SK-N-SH (cell line): ENCODE measurements at regions not wholly inside any gene's neighbourhood (a gene's known extent, or its start where the extent isn't known, plus 50 kb on each side); places are given as distances from the start of the nearest gene placed in this dataset.

Experiments used
- CTCF ChIA-PET: fragments of 300-600, 350-600 bp; formaldehyde crosslinking; extraction: SDS; loops from one replicate; lab custom pipeline; 2021; lab: Yijun Ruan, JAX
- POLR2A ChIA-PET: fragments of 350-600 bp; sonication (Branson Sonifier 250); formaldehyde crosslinking; extraction: SDS; loops from one replicate; lab custom pipeline; 2020; ENCODE audit warnings: antibody characterized with exemption, inconsistent platforms; lab: Yijun Ruan, JAX
- DNase-seq: peaks from one replicate; pipeline ENCODE4 v3.0.0; 2012
- H2AFZ ChIP-seq: fragments of 200-600 bp; sonication (generic); 2 replicates; pipeline ENCODE4 v1.8.1; 2016; ENCODE audit warnings: antibody characterized with exemption, mild to moderate bottlenecking, low read depth
- H3F3A ChIP-seq: fragments of 200-600 bp; sonication (generic); replicated peaks from 2 replicates; pipeline ENCODE3; 2016; ENCODE audit warnings: antibody characterized with exemption, mild to moderate bottlenecking; ENCODE audit not compliant: insufficient read depth
- H3K27ac ChIP-seq, 2 experiments: fragments of 200-500 bp in 1 of 2; fragments of 200-600 bp in 1 of 2; sonication (Bioruptor generic) in 1 of 2; sonication (generic), shearing (Covaris generic) in 1 of 2; 2 replicates each; pipeline versions ENCODE4 v1.5.1 to v1.6.1; 2014 to 2016; ENCODE audit warnings: low read depth in 2 of 2, inconsistent platforms in 1 of 2, low read length in 1 of 2, mild to moderate bottlenecking in 1 of 2, mixed read lengths in 1 of 2
- H3K27me3 ChIP-seq: fragments of 200-600 bp; sonication (generic), shearing (Covaris generic); 2 replicates; pipeline ENCODE4 v1.6.1; 2016; ENCODE audit warnings: mixed run types; ENCODE audit not compliant: insufficient read depth
- H3K36me3 ChIP-seq, 2 experiments: fragments of 200-500 bp in 1 of 2; fragments of 200-600 bp in 1 of 2; sonication (Bioruptor generic) in 1 of 2; sonication (generic) in 1 of 2; replicated peaks in 1 of 2; 2 replicates each; pipeline versions ENCODE3 to v1.5.1; 2014 to 2016; ENCODE audit warnings: low read length in 1 of 2, mild to moderate bottlenecking in 1 of 2; ENCODE audit not compliant: insufficient read depth in 2 of 2, control insufficient read depth in 1 of 2
- H3K4me1 ChIP-seq, 2 experiments: fragments of 200-500 bp in 1 of 2; fragments of 200-600 bp in 1 of 2; sonication (Bioruptor generic) in 1 of 2; sonication (generic), shearing (Covaris generic) in 1 of 2; 2 replicates each; pipeline versions ENCODE4 v1.5.1 to v1.6.1; 2014 to 2016; ENCODE audit warnings: low read depth in 1 of 2, low read length in 1 of 2, mixed run types in 1 of 2; ENCODE audit not compliant: insufficient read depth in 2 of 2, control insufficient read depth in 1 of 2
- H3K4me2 ChIP-seq: fragments of 200-600 bp; sonication (generic), shearing (Covaris generic); 2 replicates; pipeline ENCODE4 v1.6.1; 2017; ENCODE audit warnings: mixed run types
- H3K4me3 ChIP-seq, 2 experiments: fragments of 200-500 bp in 1 of 2; fragments of 200-600 bp in 1 of 2; sonication (Bioruptor generic) in 1 of 2; sonication (generic), shearing (Covaris generic) in 1 of 2; 2 replicates each; pipeline versions ENCODE4 v1.5.1 to v1.8.1; 2014 to 2016; ENCODE audit warnings: low read depth in 2 of 2, inconsistent platforms in 1 of 2, low read length in 1 of 2, mild to moderate bottlenecking in 1 of 2, mixed read lengths in 1 of 2, moderate library complexity in 1 of 2
- H3K79me2 ChIP-seq: fragments of 200-600 bp; sonication (generic); 2 replicates; pipeline ENCODE4 v1.8.1; 2017; ENCODE audit warnings: mild to moderate bottlenecking; ENCODE audit not compliant: insufficient read depth
- H3K9ac ChIP-seq: fragments of 200-600 bp; sonication (generic); 2 replicates; pipeline ENCODE4 v1.6.1; 2017; ENCODE audit warnings: mixed run types
- H3K9me2 ChIP-seq: fragments of 200-600 bp; sonication (generic); 2 replicates; pipeline ENCODE4 v1.6.1; 2017; ENCODE audit warnings: mixed run types
- H3K9me3 ChIP-seq: fragments of 200-600 bp; sonication (generic); 2 replicates; pipeline ENCODE4 v1.6.1; 2017; ENCODE audit warnings: mixed run types, mild to moderate bottlenecking, moderate library complexity
- H4K20me1 ChIP-seq: fragments of 200-600 bp; sonication (generic); 2 replicates; pipeline ENCODE4 v1.6.1; 2017; ENCODE audit warnings: mild to moderate bottlenecking, mixed run types; ENCODE audit not compliant: insufficient read depth
- EZH2phosphoT487 ChIP-seq: fragments of 200-600 bp; sonication (generic); IDR thresholded peaks from 2 replicates; pipeline ENCODE4 v1.6.1; 2017; ENCODE audit warnings: low read depth, mixed run types, mild to moderate bottlenecking, antibody characterized with exemption, moderate library complexity, borderline replicate concordance
- JUND ChIP-seq: IDR thresholded peaks from 2 replicates; pipeline ENCODE4 v1.4.0; 2012
- RCOR1 ChIP-seq: fragments of 150-350 bp; IDR thresholded peaks from 2 replicates; pipeline ENCODE4 v1.6.1; 2017; ENCODE audit warnings: antibody characterized with exemption, low read length
- RFX5 ChIP-seq: IDR thresholded peaks from 2 replicates; pipeline ENCODE4 v1.6.1; 2012; ENCODE audit warnings: mild to moderate bottlenecking, improper control_type of control experiment, low read length
- SMC3 ChIP-seq: IDR thresholded peaks from 2 replicates; pipeline ENCODE4 v1.6.1; 2012; ENCODE audit warnings: low read depth, low read length, improper control_type of control experiment
- TCF12 ChIP-seq: IDR thresholded peaks from 2 replicates; pipeline ENCODE4 v1.4.0; 2012
- YY1 ChIP-seq: IDR thresholded peaks from 2 replicates; pipeline ENCODE4 v1.4.0; 2012; ENCODE audit warnings: low read depth, mild to moderate bottlenecking
- WGBS: methylation state at CpG from one replicate; pipeline ENCODE4 v1.1.6; 2017; ENCODE audit warnings: low lambda C conversion rate; 5-methylcytosine and 5-hydroxymethylcytosine counted together
- TF ChIP-seq, protein P1 (sequence below): IDR thresholded peaks from 2 replicates; pipeline ENCODE4 v1.6.1; 2012; ENCODE audit warnings: mild to moderate bottlenecking, low read depth, low read length, moderate library complexity
- TF ChIP-seq, protein P2 (sequence below): fragments of 150-350 bp; IDR thresholded peaks from 2 replicates; pipeline ENCODE4 v1.6.1; 2016; ENCODE audit warnings: mild to moderate bottlenecking, low read depth, low read length
- TF ChIP-seq, protein P3 (sequence below): IDR thresholded peaks from 2 replicates; pipeline ENCODE4 v1.4.0; 2012; ENCODE audit warnings: low read depth, borderline replicate concordance
- TF ChIP-seq, protein P4 (sequence below): fragments of 200-600 bp; sonication (generic); IDR thresholded peaks from 2 replicates; pipeline ENCODE4 v1.6.1; 2017; ENCODE audit warnings: antibody characterized with exemption, mild to moderate bottlenecking, moderate library complexity
- TF ChIP-seq, protein P5 (sequence below): IDR thresholded peaks from 2 replicates; pipeline ENCODE4; 2012

DNA sequence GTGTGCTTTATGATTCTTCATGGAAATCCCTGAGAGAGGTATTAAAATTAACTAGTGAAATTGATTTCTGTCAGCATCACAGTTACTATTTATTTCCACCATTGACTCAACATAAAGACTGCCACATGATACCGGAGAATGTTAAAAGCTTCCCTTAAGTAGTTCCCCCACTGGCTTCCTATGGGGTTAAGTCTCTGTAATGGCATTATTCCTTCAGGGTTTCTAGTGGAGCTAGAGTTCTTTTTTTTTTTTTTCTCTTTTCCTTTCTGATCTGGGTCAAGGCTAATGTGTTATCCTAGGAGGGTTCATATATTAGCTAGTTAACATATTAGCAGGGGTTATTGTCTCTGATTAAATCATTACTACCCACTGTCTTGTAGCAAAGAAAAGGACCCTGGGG lies 1919.1 kb upstream of the PIK3C3 start (continued):
- TF ChIP-seq, protein P1, sequence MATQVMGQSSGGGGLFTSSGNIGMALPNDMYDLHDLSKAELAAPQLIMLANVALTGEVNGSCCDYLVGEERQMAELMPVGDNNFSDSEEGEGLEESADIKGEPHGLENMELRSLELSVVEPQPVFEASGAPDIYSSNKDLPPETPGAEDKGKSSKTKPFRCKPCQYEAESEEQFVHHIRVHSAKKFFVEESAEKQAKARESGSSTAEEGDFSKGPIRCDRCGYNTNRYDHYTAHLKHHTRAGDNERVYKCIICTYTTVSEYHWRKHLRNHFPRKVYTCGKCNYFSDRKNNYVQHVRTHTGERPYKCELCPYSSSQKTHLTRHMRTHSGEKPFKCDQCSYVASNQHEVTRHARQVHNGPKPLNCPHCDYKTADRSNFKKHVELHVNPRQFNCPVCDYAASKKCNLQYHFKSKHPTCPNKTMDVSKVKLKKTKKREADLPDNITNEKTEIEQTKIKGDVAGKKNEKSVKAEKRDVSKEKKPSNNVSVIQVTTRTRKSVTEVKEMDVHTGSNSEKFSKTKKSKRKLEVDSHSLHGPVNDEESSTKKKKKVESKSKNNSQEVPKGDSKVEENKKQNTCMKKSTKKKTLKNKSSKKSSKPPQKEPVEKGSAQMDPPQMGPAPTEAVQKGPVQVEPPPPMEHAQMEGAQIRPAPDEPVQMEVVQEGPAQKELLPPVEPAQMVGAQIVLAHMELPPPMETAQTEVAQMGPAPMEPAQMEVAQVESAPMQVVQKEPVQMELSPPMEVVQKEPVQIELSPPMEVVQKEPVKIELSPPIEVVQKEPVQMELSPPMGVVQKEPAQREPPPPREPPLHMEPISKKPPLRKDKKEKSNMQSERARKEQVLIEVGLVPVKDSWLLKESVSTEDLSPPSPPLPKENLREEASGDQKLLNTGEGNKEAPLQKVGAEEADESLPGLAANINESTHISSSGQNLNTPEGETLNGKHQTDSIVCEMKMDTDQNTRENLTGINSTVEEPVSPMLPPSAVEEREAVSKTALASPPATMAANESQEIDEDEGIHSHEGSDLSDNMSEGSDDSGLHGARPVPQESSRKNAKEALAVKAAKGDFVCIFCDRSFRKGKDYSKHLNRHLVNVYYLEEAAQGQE, result no peak
- TF ChIP-seq YY1 (no peak), SMC3 (no peak), RFX5 (no peak), TCF12 (no peak)
- TF ChIP-seq, all 33 proteins: peak for 0

DNA sequence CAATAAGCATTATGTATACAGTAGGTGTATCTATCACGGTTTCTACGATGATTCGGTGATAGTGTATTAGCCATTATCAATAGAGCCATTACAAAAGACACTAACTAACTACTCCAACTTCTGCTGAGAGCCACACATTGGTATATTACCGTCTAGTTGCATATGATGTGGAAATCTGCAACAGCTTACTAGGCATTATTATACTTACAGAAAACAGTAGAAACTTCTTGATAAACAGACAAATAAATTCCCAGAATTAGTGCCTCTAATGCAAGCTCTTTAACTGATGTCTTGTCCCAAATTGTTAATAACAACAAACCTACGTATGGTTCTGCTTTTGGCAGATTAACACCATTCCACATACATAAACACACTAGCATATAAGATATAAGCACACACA lies 1923.0 kb upstream of the PIK3C3 start:
- Histone ChIP-seq H3K4me3 (no peak overlapping the region), H3K9ac (no peak overlapping the region), H3K27me3 (no peaks in the 10 kb centered on the region), H3K9me2 (no peaks in the 10 kb centered on the region), H3F3A (no peaks in the 10 kb centered on the region), H3K4me2 (no peak overlapping the region), H4K20me1 (no peaks in the 10 kb centered on the region), H3K79me2 (no peaks in the 10 kb centered on the region), H3K27ac (no peak overlapping the region), H3K9me3 (no peaks in the 10 kb centered on the region), H3K4me1 (no peaks in the 10 kb centered on the region), H3K36me3 (no peaks in the 10 kb centered on the region), H2AFZ (no peak overlapping the region)
- ChIA-PET CTCF (no interaction called here), POLR2A (no interaction called here)
- TF ChIP-seq, protein P2, sequence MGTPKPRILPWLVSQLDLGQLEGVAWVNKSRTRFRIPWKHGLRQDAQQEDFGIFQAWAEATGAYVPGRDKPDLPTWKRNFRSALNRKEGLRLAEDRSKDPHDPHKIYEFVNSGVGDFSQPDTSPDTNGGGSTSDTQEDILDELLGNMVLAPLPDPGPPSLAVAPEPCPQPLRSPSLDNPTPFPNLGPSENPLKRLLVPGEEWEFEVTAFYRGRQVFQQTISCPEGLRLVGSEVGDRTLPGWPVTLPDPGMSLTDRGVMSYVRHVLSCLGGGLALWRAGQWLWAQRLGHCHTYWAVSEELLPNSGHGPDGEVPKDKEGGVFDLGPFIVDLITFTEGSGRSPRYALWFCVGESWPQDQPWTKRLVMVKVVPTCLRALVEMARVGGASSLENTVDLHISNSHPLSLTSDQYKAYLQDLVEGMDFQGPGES, result no peak
- TF ChIP-seq JUND, result no peak
- no peak for TF ChIP-seq EZH2phosphoT487
- TF ChIP-seq, protein P3, sequence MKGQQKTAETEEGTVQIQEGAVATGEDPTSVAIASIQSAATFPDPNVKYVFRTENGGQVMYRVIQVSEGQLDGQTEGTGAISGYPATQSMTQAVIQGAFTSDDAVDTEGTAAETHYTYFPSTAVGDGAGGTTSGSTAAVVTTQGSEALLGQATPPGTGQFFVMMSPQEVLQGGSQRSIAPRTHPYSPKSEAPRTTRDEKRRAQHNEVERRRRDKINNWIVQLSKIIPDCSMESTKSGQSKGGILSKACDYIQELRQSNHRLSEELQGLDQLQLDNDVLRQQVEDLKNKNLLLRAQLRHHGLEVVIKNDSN, result no peak
- TF ChIP-seq, protein P4, sequence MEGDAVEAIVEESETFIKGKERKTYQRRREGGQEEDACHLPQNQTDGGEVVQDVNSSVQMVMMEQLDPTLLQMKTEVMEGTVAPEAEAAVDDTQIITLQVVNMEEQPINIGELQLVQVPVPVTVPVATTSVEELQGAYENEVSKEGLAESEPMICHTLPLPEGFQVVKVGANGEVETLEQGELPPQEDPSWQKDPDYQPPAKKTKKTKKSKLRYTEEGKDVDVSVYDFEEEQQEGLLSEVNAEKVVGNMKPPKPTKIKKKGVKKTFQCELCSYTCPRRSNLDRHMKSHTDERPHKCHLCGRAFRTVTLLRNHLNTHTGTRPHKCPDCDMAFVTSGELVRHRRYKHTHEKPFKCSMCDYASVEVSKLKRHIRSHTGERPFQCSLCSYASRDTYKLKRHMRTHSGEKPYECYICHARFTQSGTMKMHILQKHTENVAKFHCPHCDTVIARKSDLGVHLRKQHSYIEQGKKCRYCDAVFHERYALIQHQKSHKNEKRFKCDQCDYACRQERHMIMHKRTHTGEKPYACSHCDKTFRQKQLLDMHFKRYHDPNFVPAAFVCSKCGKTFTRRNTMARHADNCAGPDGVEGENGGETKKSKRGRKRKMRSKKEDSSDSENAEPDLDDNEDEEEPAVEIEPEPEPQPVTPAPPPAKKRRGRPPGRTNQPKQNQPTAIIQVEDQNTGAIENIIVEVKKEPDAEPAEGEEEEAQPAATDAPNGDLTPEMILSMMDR, result no peak
- TF ChIP-seq SMC3, result no peak
- TF ChIP-seq, protein P5, sequence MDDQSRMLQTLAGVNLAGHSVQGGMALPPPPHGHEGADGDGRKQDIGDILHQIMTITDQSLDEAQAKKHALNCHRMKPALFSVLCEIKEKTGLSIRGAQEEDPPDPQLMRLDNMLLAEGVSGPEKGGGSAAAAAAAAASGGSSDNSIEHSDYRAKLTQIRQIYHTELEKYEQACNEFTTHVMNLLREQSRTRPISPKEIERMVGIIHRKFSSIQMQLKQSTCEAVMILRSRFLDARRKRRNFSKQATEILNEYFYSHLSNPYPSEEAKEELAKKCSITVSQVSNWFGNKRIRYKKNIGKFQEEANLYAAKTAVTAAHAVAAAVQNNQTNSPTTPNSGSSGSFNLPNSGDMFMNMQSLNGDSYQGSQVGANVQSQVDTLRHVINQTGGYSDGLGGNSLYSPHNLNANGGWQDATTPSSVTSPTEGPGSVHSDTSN, result no peak
- no peak for TF ChIP-seq RCOR1
- 72% methylated on average over 5 of the region's 5 CpGs for WGBS
- DNase-seq, result no peak
